Mucosa of descending colon (tissue), 3 donors: ENCODE measurements at regions not wholly inside any gene's neighbourhood (a gene's known extent, or its start where the extent isn't known, plus 50 kb on each side); places are given as distances from the start of the nearest gene placed in this dataset.

Experiments used
- ATAC-seq: fragments of 200-7000 bp; cut with Tn5 transposase; one replicate; pipeline ENCODE4 v1.9.1; 2020; ENCODE audit warnings: mild to moderate bottlenecking, moderate library complexity
- DNase-seq, 3 donors: peaks; one replicate each; pipeline ENCODE4 v3.0.0-alpha.2; 2020
- H3K36me3 ChIP-seq: fragments of 200-600 bp; one replicate; pipeline ENCODE4 v1.8.0; 2021; ENCODE audit warnings: low read depth, mild to moderate bottlenecking
- H3K4me1 ChIP-seq: fragments of 200-600 bp; one replicate; pipeline ENCODE4 v1.8.0; 2021; ENCODE audit warnings: low read depth, mild to moderate bottlenecking
- H3K4me3 ChIP-seq: fragments of 200-600 bp; one replicate; pipeline ENCODE4 v1.8.0; 2021; ENCODE audit warnings: mild to moderate bottlenecking
- H3K9me3 ChIP-seq: fragments of 200-600 bp; one replicate; pipeline ENCODE4 v1.8.0; 2021; ENCODE audit warnings: mild to moderate bottlenecking
- intact Hi-C, 2 donors: fragments of 100-400 bp; cut with DNase I in 1 of 2; cut with micrococcal nuclease in 1 of 2; formaldehyde crosslinking; loops; one replicate each; pipeline versions ENCODE4 v1.11.0 to v1.11.1; 2022; cut with DNase I, micrococcal nuclease
- TF ChIP-seq, protein P1 (sequence below): fragments of 200-600 bp; IDR thresholded peaks from one replicate; pipeline ENCODE4 v1.8.0; 2022; ENCODE audit warnings: antibody characterized with exemption, mild to moderate bottlenecking
- donor health status: DM: no; HTN: no; CAD: no; lungs with moderate emphysema.
- donor health status: DM: no; HTN: no; CAD: no.
- donor health status: DM: no; HTN: yes; CAD: no.

DNA sequence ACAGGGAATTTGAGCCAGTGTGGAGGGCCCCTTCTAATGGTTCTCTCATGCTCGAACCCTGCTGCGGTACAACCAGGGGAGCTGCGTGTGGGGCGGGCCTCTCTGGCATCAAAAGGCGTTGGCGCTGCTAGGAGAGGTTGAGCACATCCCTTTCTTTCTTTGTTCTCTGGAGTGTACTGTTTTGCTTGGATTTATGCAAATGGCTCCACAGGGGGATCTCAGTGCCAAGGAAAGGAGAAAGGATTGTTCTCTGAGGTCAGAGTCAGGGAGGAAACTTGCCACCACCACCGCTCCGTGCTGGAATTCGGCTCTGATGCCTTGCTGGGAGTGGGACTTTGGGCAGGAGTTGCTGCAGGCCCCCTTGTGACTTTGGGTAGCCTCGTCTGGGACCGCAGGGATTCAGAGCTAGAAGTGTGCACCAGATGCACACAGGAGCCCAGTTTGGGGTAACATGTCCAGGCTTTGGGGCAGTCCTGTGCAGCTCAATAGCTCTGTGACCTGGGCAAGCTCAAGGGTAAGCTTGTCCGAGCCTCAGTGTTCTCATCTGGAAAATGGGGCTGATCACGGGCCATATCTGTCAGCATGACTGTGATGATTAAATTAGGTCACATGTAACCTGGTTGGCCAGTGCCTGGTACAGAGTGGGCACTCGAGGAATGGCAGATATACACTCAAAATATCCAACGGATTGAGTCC, 353.0 kb upstream of the EEF2KMT start:
- intact Hi-C loops: no loop called here
- Histone ChIP-seq H3K9me3 (no peaks in the 10 kb centered on the region), H3K4me3 (no peak overlapping the region), H3K36me3 (no peaks in the 10 kb centered on the region), H3K4me1 (no peaks in the 10 kb centered on the region)
- DNase-seq (no peak), ATAC-seq (no peak)
- TF ChIP-seq, protein P1, sequence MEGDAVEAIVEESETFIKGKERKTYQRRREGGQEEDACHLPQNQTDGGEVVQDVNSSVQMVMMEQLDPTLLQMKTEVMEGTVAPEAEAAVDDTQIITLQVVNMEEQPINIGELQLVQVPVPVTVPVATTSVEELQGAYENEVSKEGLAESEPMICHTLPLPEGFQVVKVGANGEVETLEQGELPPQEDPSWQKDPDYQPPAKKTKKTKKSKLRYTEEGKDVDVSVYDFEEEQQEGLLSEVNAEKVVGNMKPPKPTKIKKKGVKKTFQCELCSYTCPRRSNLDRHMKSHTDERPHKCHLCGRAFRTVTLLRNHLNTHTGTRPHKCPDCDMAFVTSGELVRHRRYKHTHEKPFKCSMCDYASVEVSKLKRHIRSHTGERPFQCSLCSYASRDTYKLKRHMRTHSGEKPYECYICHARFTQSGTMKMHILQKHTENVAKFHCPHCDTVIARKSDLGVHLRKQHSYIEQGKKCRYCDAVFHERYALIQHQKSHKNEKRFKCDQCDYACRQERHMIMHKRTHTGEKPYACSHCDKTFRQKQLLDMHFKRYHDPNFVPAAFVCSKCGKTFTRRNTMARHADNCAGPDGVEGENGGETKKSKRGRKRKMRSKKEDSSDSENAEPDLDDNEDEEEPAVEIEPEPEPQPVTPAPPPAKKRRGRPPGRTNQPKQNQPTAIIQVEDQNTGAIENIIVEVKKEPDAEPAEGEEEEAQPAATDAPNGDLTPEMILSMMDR: no peak

DNA sequence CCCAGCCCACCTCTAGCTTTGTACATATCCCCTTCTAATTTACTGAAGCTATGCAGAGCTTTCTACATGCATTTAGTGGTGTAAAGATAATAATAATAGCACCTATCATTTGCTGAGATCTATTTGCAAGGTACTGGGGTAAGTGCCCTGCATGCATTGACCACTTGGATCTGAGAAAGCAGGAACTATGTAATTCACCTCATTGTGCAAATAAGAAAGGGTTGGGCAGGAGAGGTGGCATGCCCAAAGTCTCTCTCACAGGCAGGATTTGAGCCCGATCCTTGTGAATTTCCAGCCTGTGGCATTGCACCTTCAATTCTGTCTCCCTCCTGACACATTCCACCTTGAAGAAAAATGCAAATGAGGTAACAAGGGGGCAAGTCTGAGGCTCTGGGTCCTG, 352.3 kb upstream of the EEF2KMT start:
- TF ChIP-seq, protein P1: no peak

DNA sequence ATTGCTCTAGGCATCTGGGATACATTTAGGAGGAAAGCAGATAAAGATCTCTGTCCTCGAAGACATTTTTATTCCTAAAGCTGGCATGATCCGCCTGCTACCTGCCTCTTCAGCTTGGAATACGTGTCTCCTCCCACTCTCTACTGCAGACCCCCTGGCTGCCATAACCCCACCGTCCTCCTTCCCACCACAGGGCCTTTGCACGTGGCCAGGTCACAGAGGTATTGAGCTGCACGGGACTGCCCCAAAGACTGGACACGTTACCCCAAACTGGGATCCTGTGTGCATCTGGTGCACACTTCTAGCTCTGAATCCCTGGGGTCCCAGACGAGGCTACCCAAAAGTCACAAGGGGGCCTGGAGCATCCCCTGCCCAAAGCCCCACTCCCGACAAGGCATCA, 351.2 kb upstream of the EEF2KMT start:
- H3K9me3 ChIP-seq: no peaks in the 10 kb centered on the region
- no peak overlapping the region for H3K4me3 ChIP-seq
- TF ChIP-seq, protein P1: no peak
- no peaks in the 10 kb centered on the region for H3K4me1 ChIP-seq
- ATAC-seq (no peak), DNase-seq (no peak)
- no peaks in the 10 kb centered on the region for H3K36me3 ChIP-seq
- intact Hi-C loops: no loop called here

More for the DNA sequence above, 352.3 kb upstream of the EEF2KMT start:
- intact Hi-C loops: no loop called here
- Histone ChIP-seq H3K9me3 (no peaks in the 10 kb centered on the region), H3K36me3 (no peaks in the 10 kb centered on the region), H3K4me3 (no peak overlapping the region), H3K4me1 (no peaks in the 10 kb centered on the region)
- ATAC-seq: peak; percentile 56
- DNase-seq: no peak

DNA sequence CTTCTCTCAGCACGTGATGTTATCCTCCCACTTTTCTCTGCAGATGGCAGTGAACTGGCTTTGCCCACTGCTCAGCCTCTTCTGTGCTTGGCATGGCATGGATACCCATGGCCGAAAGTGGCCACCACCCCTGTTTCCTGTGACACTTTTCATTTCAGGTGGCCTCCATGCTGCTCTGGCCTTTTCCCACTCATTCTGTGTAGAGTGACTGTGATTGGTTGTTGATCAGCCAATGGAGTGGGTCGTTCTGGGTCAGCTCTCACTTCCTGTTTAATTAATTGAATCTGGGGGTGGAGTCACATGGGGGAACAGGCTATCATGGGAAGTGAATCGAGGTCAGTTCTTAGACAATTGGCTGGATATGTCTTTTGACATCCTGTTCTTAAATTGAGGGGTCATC, 350.1 kb upstream of the EEF2KMT start:
- Histone ChIP-seq H3K9me3 (no peaks in the 10 kb centered on the region), H3K36me3 (no peaks in the 10 kb centered on the region), H3K4me1 (no peaks in the 10 kb centered on the region), H3K4me3 (no peak overlapping the region)
- TF ChIP-seq, protein P1: no peak
- no peak for DNase-seq
- no peak for ATAC-seq
- intact Hi-C loops: no loop called here

DNA sequence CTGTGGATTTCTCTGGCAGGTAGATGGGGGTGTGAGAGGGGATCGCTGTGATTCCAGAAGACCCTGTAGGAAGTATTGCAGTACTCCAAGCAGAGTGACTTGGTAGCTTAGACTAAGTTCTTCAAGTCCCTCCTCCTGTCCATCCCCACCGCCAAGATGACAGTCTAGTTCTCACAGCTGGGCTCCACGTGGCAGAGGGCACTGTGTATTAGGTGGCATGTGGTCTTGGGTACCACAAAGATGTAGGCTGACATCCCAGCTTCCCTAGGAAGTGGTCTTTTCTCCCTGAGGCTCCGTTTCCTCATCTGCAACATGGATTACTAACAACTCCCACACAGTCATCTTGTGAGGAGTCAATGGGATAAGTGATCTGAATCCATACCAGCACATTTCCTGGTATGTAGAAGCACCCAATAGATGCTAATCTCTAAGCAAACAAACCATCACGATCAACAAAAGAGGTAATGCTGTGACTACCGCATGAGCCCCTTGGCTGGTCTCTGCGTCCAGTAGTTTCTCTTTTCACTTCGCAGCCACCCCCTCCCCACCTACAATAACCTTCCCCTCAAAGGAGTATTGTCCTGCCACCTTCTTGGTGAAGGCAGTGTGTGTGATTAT, 349.1 kb upstream of the EEF2KMT start:
- H3K4me3 ChIP-seq: no peak overlapping the region
- intact Hi-C loops: no loop called here
- no peaks in the 10 kb centered on the region for H3K9me3 ChIP-seq
- no peaks in the 10 kb centered on the region for H3K36me3 ChIP-seq
- no peak for ATAC-seq
- TF ChIP-seq, protein P1: no peak
- DNase-seq: no peak
- no peaks in the 10 kb centered on the region for H3K4me1 ChIP-seq
